HEK293 (cell line): ENCODE measurements at regions not wholly inside any gene's neighbourhood (a gene's known extent, or its start where the extent isn't known, plus 50 kb on each side); places are given as distances from the start of the nearest gene placed in this dataset.

Experiments used
- ZNF416 ChIP-seq: fragments of 450-650 bp; formaldehyde crosslinking; IDR thresholded peaks from 2 replicates; pipeline ENCODE4 v1.5.1; 2016; ENCODE audit warnings: missing biosample characterization, missing genetic modification characterization
- ZNF548 ChIP-seq: fragments of 450-650 bp; formaldehyde crosslinking; IDR thresholded peaks from 2 replicates; pipeline ENCODE4 v1.5.1; 2016; ENCODE audit warnings: missing biosample characterization, missing genetic modification characterization
- TF ChIP-seq, protein P1 (sequence below): fragments of 450-650 bp; formaldehyde crosslinking; IDR thresholded peaks from 2 replicates; pipeline ENCODE4 v1.5.1; 2017; ENCODE audit warnings: missing biosample characterization, mild to moderate bottlenecking, missing genetic modification characterization, moderate library complexity
- TF ChIP-seq, protein P2 (sequence below): fragments of 450-650 bp; formaldehyde crosslinking; IDR thresholded peaks from 2 replicates; pipeline ENCODE4 v1.5.1; 2016; ENCODE audit warnings: missing biosample characterization, missing genetic modification characterization

DNA sequence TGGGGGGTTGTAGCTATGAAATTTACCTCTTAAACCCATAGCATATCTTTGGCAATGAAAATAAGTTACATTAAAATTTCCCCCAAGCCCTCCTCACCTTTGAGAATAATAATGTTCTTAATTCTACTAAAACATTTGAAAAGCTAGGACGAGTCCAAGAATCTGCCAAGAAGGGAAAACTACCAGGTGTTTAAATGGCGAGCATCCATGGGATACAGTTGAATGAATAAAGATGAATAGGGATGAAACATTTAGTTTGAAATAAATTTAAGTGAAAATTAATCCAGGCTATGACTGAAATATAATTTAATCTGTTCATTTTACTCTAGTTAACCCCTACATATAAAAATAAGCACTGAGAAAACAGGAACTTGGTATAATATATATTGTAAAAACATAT is 536.7 kb downstream of the FLRT2 start:
- TF ChIP-seq ZNF548 (no peak), ZNF416 (no peak)
- TF ChIP-seq, protein P1, sequence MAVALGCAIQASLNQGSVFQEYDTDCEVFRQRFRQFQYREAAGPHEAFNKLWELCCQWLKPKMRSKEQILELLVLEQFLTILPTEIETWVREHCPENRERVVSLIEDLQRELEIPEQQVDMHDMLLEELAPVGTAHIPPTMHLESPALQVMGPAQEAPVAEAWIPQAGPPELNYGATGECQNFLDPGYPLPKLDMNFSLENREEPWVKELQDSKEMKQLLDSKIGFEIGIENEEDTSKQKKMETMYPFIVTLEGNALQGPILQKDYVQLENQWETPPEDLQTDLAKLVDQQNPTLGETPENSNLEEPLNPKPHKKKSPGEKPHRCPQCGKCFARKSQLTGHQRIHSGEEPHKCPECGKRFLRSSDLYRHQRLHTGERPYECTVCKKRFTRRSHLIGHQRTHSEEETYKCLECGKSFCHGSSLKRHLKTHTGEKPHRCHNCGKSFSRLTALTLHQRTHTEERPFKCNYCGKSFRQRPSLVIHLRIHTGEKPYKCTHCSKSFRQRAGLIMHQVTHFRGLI (tag by site-specific recombination): no peak
- TF ChIP-seq, protein P2, sequence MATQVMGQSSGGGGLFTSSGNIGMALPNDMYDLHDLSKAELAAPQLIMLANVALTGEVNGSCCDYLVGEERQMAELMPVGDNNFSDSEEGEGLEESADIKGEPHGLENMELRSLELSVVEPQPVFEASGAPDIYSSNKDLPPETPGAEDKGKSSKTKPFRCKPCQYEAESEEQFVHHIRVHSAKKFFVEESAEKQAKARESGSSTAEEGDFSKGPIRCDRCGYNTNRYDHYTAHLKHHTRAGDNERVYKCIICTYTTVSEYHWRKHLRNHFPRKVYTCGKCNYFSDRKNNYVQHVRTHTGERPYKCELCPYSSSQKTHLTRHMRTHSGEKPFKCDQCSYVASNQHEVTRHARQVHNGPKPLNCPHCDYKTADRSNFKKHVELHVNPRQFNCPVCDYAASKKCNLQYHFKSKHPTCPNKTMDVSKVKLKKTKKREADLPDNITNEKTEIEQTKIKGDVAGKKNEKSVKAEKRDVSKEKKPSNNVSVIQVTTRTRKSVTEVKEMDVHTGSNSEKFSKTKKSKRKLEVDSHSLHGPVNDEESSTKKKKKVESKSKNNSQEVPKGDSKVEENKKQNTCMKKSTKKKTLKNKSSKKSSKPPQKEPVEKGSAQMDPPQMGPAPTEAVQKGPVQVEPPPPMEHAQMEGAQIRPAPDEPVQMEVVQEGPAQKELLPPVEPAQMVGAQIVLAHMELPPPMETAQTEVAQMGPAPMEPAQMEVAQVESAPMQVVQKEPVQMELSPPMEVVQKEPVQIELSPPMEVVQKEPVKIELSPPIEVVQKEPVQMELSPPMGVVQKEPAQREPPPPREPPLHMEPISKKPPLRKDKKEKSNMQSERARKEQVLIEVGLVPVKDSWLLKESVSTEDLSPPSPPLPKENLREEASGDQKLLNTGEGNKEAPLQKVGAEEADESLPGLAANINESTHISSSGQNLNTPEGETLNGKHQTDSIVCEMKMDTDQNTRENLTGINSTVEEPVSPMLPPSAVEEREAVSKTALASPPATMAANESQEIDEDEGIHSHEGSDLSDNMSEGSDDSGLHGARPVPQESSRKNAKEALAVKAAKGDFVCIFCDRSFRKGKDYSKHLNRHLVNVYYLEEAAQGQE (tag by site-specific recombination): no peak
